Ascending aorta (tissue), 2 donors: ENCODE measurements at regions not wholly inside any gene's neighbourhood (a gene's known extent, or its start where the extent isn't known, plus 50 kb on each side); places are given as distances from the start of the nearest gene placed in this dataset.

ENCODE experiments used
- DNase-seq, 2 donors: peaks; one replicate each; pipeline ENCODE4 v3.0.0-alpha.2; 2019; ENCODE audit warnings: low spot score in 2 of 2
- H3K27ac ChIP-seq, 2 donors: fragments of 200-600 bp; sonication (generic); one replicate each; pipeline ENCODE4 v1.5.1; 2016 to 2017; ENCODE audit warnings: mild to moderate bottlenecking in 1 of 2
- H3K27me3 ChIP-seq: fragments of 200-600 bp; sonication (generic); one replicate; pipeline ENCODE4 v1.5.1; 2017
- H3K36me3 ChIP-seq, 2 donors: fragments of 200-600 bp; sonication (generic); one replicate each; pipeline ENCODE4 v1.5.1; 2016
- H3K4me1 ChIP-seq, 2 donors: fragments of 200-600 bp; sonication (generic); one replicate each; pipeline ENCODE4 v1.5.1; 2016 to 2017; ENCODE audit warnings: mild to moderate bottlenecking in 1 of 2
- H3K4me3 ChIP-seq, 2 donors: fragments of 200-600 bp; sonication (generic); one replicate each; pipeline ENCODE4 v1.5.1; 2016 to 2017; ENCODE audit warnings: mild to moderate bottlenecking in 1 of 2
- H3K9me3 ChIP-seq, 2 donors: fragments of 200-600 bp; sonication (generic); one replicate each; pipeline ENCODE4 v1.5.1; 2016
- intact Hi-C: fragments of 100-400 bp; cut with DNase I; formaldehyde crosslinking; loops from one replicate; pipeline ENCODE4 v1.15.1; 2023
- TF ChIP-seq, protein P1 (sequence below), 3 experiments: fragments of 200-600 bp in 2 of 3; fragments of 450-650 bp in 1 of 3; sonication (generic) in 2 of 3; IDR thresholded peaks; one replicate each; pipeline ENCODE4 v1.5.1; 2016 to 2019; ENCODE audit warnings: antibody characterized with exemption in 3 of 3, mild to moderate bottlenecking in 1 of 3, moderate library complexity in 1 of 3

DNA sequence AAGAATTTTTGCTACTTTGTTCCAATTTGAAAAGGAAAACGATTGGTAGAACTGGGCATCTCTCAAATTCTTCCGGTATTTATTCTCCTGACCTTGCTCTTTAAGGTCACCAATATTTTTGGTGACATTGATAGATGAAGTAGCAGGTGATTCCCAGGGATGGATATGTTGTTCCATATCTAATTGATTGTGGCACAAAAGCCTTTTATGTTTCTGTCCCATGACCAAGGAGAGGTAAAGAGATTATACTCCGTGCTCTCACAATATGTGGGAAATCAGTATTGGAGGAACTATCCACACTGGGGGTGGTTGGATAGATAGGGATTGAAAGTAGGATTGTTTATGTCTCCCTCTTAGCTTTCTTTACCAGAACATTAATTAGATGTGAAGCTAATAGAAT is 61.7 kb upstream of the LRIG3 start:
- Histone ChIP-seq H3K9me3 (no peaks in the 10 kb centered on the region), H3K4me1 (no peaks in the 10 kb centered on the region), H3K27me3 (no peaks in the 10 kb centered on the region), H3K4me3 (no peak overlapping the region), H3K36me3 (no peaks in the 10 kb centered on the region), H3K27ac (no peak overlapping the region)
- intact Hi-C loops, result no loop called here
- TF ChIP-seq, protein P1, sequence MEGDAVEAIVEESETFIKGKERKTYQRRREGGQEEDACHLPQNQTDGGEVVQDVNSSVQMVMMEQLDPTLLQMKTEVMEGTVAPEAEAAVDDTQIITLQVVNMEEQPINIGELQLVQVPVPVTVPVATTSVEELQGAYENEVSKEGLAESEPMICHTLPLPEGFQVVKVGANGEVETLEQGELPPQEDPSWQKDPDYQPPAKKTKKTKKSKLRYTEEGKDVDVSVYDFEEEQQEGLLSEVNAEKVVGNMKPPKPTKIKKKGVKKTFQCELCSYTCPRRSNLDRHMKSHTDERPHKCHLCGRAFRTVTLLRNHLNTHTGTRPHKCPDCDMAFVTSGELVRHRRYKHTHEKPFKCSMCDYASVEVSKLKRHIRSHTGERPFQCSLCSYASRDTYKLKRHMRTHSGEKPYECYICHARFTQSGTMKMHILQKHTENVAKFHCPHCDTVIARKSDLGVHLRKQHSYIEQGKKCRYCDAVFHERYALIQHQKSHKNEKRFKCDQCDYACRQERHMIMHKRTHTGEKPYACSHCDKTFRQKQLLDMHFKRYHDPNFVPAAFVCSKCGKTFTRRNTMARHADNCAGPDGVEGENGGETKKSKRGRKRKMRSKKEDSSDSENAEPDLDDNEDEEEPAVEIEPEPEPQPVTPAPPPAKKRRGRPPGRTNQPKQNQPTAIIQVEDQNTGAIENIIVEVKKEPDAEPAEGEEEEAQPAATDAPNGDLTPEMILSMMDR (IDR thresholded peaks at IDR 0.05), result no peak
- no peak for DNase-seq

DNA sequence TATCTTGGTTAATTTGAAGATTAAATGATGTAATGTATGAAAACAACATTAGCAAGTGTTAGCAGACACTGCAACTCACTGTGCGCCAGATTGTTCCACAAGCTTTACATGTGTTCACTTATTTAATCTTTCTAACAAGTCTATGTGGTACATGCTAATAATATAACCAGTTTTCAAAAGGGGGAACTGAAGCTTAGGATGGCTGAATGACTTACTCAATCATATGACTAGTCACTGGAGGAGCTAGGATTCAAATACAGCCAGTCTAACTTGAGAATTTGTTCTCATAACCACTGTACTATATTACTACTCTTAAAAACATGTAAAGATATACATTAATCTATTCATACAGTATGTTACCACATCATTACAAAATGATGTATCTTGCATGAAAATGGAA is 60.5 kb upstream of the LRIG3 start:
- no peaks in the 10 kb centered on the region for H3K4me1 ChIP-seq
- no peak overlapping the region for H3K4me3 ChIP-seq
- DNase-seq, result no peak
- TF ChIP-seq, protein P1 (IDR thresholded peaks at IDR 0.05), result no peak
- no peak overlapping the region for H3K27ac ChIP-seq
- intact Hi-C loops, result no loop called here
- H3K36me3 ChIP-seq, result no peaks in the 10 kb centered on the region
- no peaks in the 10 kb centered on the region for H3K27me3 ChIP-seq
- no peaks in the 10 kb centered on the region for H3K9me3 ChIP-seq

DNA sequence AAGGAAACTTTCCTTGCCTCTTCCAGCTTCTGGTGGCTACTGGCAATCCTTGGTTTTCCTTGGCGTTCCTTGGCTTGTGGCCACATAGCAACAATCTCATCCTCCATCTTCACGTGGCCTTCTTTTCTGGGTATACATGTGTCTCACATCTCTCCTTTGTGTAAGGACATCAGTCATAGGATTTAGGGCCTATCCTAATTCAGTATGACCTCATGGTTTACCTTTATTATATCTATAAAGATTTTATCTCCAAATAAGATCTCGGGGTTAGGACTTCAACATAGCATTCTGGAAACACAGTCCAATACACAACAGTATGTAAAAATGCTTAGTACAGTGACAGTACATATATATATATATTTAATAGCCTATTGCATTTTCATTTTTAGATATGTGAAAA is 58.4 kb upstream of the LRIG3 start:
- intact Hi-C loops, result no loop called here
- DNase-seq, result no peak
- Histone ChIP-seq H3K27ac (no peak overlapping the region), H3K36me3 (no peaks in the 10 kb centered on the region), H3K4me1 (no peaks in the 10 kb centered on the region), H3K4me3 (no peak overlapping the region), H3K9me3 (no peaks in the 10 kb centered on the region), H3K27me3 (no peaks in the 10 kb centered on the region)
- TF ChIP-seq, protein P1 (IDR thresholded peaks at IDR 0.05), result no peak

DNA sequence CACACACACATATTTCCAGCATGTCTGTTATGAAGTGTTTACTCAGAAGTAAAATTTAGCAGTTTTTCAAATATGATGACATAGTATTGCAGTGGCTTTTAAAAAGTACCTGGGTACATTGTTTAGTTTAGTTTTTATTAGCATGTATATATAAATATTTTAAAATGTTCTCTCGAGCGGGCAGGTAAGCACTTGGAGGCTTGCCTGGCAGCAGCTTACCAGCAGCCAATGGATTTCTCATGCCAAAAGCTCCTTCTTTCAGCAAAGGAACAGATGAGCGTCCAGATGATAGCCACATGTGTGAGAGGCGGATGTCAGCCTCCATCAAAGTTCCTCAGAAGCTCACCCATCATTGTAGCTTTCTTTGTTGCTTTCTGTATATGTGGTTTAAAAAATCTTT is 57.2 kb upstream of the LRIG3 start:
- Histone ChIP-seq H3K27ac (no peak overlapping the region), H3K9me3 (no peaks in the 10 kb centered on the region), H3K36me3 (no peaks in the 10 kb centered on the region), H3K4me1 (no peaks in the 10 kb centered on the region), H3K4me3 (no peak overlapping the region), H3K27me3 (no peaks in the 10 kb centered on the region)
- intact Hi-C loops, result no loop called here
- TF ChIP-seq, protein P1 (IDR thresholded peaks at IDR 0.05), result no peak
- DNase-seq, result no peak

DNA sequence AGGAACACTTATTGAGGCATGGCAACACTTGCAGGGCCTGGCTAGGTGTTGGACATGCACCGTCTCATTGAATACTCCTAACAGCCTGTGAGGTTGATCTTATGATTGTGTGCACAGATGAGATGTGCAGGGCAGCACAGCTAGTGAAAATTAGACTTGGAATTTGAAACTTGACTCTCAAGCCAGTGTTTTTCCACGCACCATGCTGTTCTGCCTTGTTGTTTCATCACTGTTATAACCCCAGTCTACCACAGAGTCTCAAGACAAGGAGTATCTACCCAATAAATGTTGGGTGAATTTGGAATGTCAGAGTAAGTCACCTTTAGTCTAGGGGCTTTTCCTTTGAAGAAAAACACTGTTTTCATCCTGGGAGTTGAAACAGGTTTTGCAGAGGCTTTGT is 55.8 kb upstream of the LRIG3 start:
- intact Hi-C loops, result no loop called here

More for the DNA sequence above, 55.8 kb upstream of the LRIG3 start:
- Histone ChIP-seq H3K27me3 (no peaks in the 10 kb centered on the region), H3K36me3 (no peaks in the 10 kb centered on the region), H3K4me1 (no peaks in the 10 kb centered on the region), H3K9me3 (no peaks in the 10 kb centered on the region), H3K4me3 (no peak overlapping the region), H3K27ac (no peak overlapping the region)
- DNase-seq, result no peak
- TF ChIP-seq, protein P1 (IDR thresholded peaks at IDR 0.05), result no peak
